NCI-H345 (cell line): ENCODE measurements at regions not wholly inside any gene's neighbourhood (a gene's known extent, or its start where the extent isn't known, plus 50 kb on each side); places are given as distances from the start of the nearest gene placed in this dataset.
A peak's percentile ranks its signal among the peaks of the same experiment; 100 is the strongest.
"Not testable (repeated sequence)": the region's sequence is repeated elsewhere in the genome, so short reads cannot be mapped to it uniquely, and the experiment has no call there.

ENCODE experiments used
- DNase-seq: peaks from one replicate; lab custom pipeline; 2025; lab: John Stamatoyannopoulos, UW

DNA sequence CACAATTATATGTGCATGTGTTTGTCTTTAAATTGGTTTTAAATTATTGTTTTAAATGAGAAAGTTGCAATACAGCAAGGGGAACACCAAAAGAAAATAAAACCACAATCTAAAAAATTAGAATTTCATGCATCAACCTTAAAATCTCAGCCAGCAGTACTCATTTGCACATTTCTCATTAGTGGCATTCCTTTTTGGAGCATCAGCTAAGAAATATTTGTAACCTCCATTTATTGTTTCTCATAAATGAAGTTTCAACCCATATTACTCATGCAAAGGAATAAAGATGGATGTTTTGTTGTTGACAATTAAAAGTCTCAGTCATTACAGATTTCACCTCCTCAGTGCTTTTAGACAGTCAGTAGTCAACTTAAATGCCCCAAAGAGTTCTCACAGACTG lies 160.1 kb downstream of the TBX15 start:
- DNase-seq, result no peak

GRCh38 chr1:118827636-118828035 lies 160.5 kb downstream of the TBX15 start:
- DNase-seq, result no peak

DNA sequence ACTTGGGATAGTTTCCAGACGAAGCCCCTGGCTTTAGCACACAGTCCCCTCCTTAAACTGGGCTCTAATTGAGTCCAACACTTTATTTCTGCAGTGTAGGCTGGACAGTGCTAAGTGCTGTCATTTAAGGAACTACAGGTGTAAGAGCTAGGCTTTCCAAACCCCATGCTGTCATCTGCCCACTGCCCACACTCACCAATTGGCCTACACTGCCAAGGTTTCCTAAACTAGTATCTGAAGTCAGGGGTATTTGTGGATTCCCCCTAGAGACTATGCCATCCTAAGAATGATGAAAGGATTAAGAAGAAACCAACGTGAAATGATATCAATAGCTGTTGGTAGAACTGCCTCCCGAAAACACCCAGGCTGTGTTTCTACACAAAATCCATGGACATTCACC lies 160.9 kb downstream of the TBX15 start:
- no peak for DNase-seq

DNA sequence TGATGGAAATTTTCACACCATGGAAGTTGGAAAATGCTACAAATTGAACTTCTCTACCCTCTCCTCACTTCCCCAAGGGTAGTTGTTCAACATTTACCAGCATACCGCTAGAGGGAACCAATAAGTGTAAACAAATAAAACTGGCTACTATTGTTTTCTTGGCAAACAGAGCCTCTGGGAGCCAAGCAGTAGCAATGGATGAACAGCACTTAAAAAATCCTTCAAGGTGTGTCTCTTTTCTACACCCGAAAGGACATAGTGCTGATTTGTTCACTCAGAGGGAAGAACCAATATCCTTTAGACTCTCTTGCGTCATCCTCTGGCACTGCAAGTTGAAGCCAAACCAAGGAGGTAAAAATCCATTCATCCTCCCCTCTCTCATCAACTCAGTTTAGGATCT lies 161.5 kb downstream of the TBX15 start:
- DNase-seq, result no peak

GRCh38 chr1:118825619-118826018 lies 162.5 kb downstream of the TBX15 start:
- no peak for DNase-seq

GRCh38 chr1:118821801-118822200 lies 166.3 kb downstream of the TBX15 start:
- no peak for DNase-seq

DNA sequence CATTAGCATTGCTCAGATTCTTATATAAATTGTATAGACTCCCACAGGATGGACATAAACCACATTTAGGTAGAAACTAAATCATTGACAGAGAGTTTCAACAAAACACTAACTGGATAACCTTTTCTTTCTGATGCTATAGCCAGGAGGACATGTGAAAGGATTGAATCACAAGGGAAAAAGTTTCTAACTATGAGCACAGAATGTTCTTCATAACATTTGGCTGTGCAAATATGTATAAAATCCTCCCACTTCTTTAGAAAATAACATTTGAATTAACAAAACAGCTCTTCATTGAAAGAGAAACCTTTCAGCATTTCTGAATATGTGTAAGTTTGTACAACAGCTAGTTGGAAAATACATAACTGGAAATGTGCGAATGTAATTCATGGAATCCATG lies 167.3 kb downstream of the TBX15 start:
- DNase-seq, result no peak

DNA sequence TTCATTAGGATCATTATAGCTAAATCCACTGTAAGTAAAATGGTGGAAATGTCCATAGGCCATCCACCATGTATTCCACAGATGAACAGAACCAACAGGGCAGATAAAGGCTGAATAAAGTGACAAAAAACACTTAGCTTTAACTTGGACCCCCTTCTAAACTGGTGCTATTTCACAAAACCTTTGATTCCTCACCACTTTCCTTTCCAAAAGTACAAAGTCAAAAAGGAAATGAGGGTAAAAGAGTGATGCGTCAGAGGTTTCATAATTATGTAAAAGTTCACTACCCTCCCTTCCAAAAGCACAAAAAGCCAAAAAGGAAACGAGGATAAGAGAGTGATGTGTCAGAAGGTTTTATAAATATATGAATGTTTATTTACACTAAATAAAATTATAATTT lies 172.2 kb downstream of the TBX15 start:
- DNase-seq, result no peak

GRCh38 chr1:118812555-118812954 lies 175.6 kb downstream of the TBX15 start:
- DNase-seq, result no peak

DNA sequence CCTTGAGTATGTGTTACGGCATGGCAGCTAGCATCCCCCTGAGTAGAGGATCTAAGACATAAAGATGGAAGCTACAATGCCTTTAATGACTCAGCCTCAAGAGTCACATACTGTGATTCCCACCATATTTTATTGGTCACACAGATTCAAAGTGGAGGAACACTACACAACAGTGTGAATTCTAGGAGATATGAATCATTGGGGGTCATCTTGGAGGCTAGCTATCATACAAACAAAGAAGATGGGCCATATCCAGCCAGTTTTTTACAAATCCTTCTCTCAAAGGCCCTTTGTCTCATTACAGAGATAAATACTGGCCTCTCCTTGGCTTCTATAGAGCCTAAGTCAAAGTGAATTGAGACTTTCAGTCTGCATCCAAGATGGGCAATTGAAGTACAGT lies 177.0 kb downstream of the TBX15 start:
- DNase-seq, result no peak

DNA sequence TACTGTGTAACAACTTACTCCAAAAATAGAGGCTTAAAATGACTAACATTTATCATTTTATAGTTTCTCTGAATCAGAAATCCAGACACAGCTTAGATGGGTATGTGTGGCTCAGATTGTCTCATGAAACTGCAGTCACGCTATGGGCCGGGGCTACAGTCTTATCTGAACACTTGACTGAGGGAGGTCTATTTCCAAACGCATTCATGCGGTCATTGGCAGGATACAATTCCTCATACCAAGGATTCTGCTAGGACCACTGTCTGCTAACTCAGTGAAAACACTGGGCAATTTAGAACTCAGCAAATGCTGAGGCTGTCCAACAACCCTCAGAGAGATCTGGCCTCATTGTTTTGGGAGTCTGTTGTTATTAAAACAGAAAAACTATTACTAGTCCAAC lies 178.6 kb downstream of the TBX15 start:
- no peak for DNase-seq

- DNase-seq, result not testable (repeated sequence)
Observed at GRCh38 chr1:118803128-118803527, 185.0 kb downstream of the TBX15 start.

DNA sequence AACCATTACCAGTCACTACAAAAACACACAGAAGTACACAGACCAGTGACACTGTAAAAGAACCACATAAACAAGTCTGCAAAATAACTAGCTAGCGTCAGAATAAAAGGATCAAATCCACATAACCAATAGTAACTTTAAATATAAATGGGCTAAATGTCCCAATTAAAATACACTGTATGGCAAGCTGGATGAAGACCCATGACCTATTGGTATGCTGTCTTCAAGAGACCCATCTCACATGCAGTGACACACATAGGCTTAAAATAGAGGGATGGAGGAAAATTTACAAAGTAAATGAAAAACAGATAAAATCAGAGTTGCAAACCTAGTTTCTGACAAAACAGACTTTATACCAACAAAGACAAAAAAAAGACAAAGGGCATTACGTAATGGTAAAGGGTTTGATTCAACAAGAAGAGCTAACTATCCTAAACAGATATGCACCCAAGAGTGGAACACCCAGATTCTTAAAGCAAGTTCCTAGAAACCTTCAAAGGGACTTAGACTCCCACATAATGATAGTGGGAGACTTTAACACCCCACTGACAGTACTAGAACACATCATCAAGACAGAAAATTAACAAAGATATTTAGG lies 196.9 kb downstream of the TBX15 start:
- DNase-seq, result no peak

- peak; percentile 79 for DNase-seq
Observed at GRCh38 chr1:118788463-118788862, 199.7 kb downstream of the TBX15 start.

GRCh38 chr1:118786454-118787155 lies 201.5 kb downstream of the TBX15 start:
- DNase-seq, result no peak

GRCh38 chr1:118785246-118785645 lies 202.9 kb downstream of the TBX15 start:
- no peak for DNase-seq

DNA sequence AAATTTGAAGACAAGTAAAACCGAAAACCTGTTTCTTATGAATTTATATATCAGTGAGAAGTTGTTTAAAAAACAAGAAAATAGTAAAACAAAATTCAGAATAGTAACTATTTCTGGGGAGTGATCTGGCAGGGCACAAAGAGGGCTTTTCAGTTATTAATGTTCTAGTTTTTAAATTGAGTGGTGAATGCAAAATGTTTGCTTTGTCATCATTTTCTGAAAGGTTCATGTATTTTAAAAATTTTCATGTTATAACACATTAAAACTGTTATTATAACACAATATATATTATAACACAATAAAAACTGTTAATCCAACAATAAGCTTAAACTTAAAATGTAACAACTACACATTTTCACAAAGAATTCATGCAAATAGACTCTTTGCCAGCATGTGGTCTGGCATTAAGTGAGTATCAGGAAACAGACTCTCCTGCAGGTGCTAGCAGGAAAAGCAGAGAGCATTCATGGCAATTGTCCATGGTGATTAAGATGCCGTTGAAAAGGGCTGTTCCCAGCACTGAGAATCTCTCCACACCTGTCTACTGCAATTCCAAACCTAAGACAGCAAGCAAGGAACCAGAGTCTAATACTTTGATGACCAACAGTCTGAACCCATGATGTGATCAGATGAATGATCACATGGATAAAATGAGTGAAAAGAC lies 204.9 kb downstream of the TBX15 start:
- DNase-seq, result peak; percentile 20

DNA sequence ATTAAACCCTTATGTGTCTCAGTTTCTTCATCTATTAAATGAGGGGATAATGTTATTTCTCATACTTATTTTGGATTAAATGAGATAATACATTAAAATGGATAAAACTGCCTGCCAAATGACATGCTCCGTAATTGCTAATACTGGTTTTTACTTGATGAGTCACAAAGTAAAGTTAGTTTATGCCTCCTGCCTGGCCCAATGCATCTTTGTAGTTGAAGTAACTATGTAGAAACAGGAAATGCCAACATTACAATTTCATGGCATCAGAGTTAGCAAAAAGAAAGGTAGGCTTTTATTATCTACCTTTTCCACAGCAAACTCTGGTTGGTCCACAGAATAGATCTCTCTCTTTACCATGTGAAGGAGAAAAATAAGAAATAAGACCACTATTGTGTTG lies 214.5 kb downstream of the TBX15 start:
- DNase-seq, result no peak

DNA sequence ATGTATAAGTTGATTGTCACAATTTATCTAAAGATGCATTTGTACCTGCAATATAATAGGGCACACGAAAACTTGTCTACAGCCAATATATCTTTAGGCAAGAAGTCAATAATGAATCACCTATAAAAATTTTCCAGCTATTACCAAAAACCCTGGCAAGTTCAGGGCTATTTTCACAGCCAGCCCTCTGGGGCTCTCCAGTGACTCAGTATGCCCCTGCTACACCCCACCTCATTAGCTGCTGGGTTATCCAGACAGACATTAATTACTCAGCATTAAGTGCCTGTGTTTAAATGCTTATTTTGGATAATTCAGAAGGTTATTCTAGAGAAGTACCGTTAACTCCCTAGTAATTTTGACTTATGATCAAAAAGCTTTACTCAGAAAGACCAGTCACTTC lies 220.2 kb downstream of the TBX15 start:
- no peak for DNase-seq

GRCh38 chr1:118753976-118754375 lies 234.2 kb downstream of the TBX15 start:
- no peak for DNase-seq

DNA sequence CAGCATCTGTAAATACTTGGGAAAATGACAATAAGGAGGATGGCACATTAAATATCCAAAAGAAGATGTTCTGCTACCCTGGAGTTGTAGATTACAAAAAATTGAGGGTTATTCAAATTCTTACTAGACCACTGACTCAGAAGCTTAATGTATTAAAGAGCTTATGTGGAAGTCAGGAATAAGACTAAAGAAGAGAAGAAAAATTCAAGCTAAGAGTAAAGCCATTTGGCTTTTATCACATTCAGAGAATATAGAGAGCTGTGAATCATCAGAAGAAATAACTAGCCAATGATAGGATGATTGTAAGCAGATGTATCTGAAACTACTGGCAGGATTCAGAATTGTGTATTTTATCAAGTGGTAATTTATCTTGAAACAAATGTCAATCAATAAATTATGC lies 237.0 kb downstream of the TBX15 start:
- no peak for DNase-seq

GRCh38 chr1:118744420-118744819 lies 243.7 kb downstream of the TBX15 start:
- DNase-seq, result no peak

- DNase-seq, result no peak
Observed at GRCh38 chr1:118739501-118739900, 248.6 kb downstream of the TBX15 start.

GRCh38 chr1:118736322-118736721 lies 251.8 kb downstream of the TBX15 start:
- no peak for DNase-seq
